OCI-LY7 (cell line): ENCODE measurements at regions not wholly inside any gene's neighbourhood (a gene's known extent, or its start where the extent isn't known, plus 50 kb on each side); places are given as distances from the start of the nearest gene placed in this dataset.

Source experiments
- BruUV-seq: library from RNA; stranded (reverse); fragments of 400-500 nt; replicated peaks from 2 replicates; lab custom pipeline; 2021; lab: Mats Ljungman, UMichigan
- CTCF ChIA-PET: fragments of 300-600 bp; sonication (Branson Sonifier 250); formaldehyde crosslinking; loops from one replicate; lab custom pipeline; 2022; ENCODE audit warnings: antibody characterized with exemption; ENCODE audit not compliant: unreplicated experiment; lab: Charles Lee
- POLR2A ChIA-PET: fragments of 300-600 bp; sonication (Branson Sonifier 250); formaldehyde crosslinking; loops from one replicate; lab custom pipeline; 2022; ENCODE audit warnings: antibody characterized with exemption; lab: Charles Lee
- DNase-seq: peaks from one replicate; pipeline ENCODE4 v3.0.0-alpha.2; 2015; ENCODE audit warnings: low spot score
- H2AFZ ChIP-seq: fragments of 200-600 bp; sonication (generic), shearing (Covaris generic); 2 replicates; pipeline ENCODE4 v1.6.1; 2014; ENCODE audit warnings: mild to moderate bottlenecking, antibody characterized with exemption, low read length, moderate library complexity
- H3K27ac ChIP-seq: fragments of 200-600 bp; sonication (generic); 2 replicates; pipeline ENCODE4 v1.5.1; 2014; ENCODE audit warnings: mixed run types, low read depth, mild to moderate bottlenecking, moderate library complexity, low read length, inconsistent platforms; ENCODE audit not compliant: poor library complexity, severe bottlenecking
- H3K36me3 ChIP-seq: fragments of 200-600 bp; sonication (generic); 2 replicates; pipeline ENCODE4 v1.6.1; 2014; ENCODE audit warnings: mild to moderate bottlenecking, antibody characterized with exemption, low read length, moderate library complexity, mixed read lengths; ENCODE audit not compliant: insufficient read depth
- H3K4me1 ChIP-seq: fragments of 200-600 bp; sonication (generic); 2 replicates; pipeline ENCODE4 v1.5.1; 2014; ENCODE audit warnings: mild to moderate bottlenecking, low read length; ENCODE audit not compliant: insufficient read depth, poor library complexity, severe bottlenecking
- H3K4me2 ChIP-seq: fragments of 200-600 bp; sonication (generic); 2 replicates; pipeline ENCODE4 v1.6.1; 2014; ENCODE audit warnings: mild to moderate bottlenecking, low read length
- H3K4me3 ChIP-seq: fragments of 200-600 bp; sonication (generic); 2 replicates; pipeline ENCODE4 v1.5.1; 2014; ENCODE audit warnings: mild to moderate bottlenecking, low read depth, low read length; ENCODE audit not compliant: poor library complexity, severe bottlenecking
- H3K79me2 ChIP-seq: fragments of 200-600 bp; sonication (generic); 2 replicates; pipeline ENCODE4 v1.6.1; 2016; ENCODE audit warnings: low read depth, mild to moderate bottlenecking, low read length, moderate library complexity, mixed read lengths; ENCODE audit not compliant: insufficient read depth
- H3K9me2 ChIP-seq: fragments of 200-600 bp; sonication (generic); 2 replicates; pipeline ENCODE4 v1.6.1; 2016; ENCODE audit warnings: mild to moderate bottlenecking, low read length, mixed read lengths; ENCODE audit not compliant: insufficient read depth
- H3K9me3 ChIP-seq: fragments of 200-600 bp; sonication (generic); 2 replicates; pipeline ENCODE4 v1.6.1; 2014; ENCODE audit warnings: mild to moderate bottlenecking, mixed run types, low read length, mixed read lengths
- H4K20me1 ChIP-seq: fragments of 200-600 bp; sonication (generic); 2 replicates; pipeline ENCODE4 v1.6.1; 2014; ENCODE audit warnings: mild to moderate bottlenecking, antibody characterized with exemption, low read length, moderate library complexity, mixed read lengths; ENCODE audit not compliant: insufficient read depth
- CTCF ChIP-seq: fragments of 200-600 bp; sonication (generic); conservative IDR thresholded peaks from 2 replicates; pipeline ENCODE4 v1.5.1; 2014; ENCODE audit warnings: mild to moderate bottlenecking, antibody characterized with exemption, low read length, moderate library complexity, mixed read lengths
- EZH2phosphoT487 ChIP-seq: fragments of 200-600 bp; sonication (generic); IDR thresholded peaks from 2 replicates; pipeline ENCODE4 v1.6.1; 2018; ENCODE audit warnings: low read depth, borderline replicate concordance, mild to moderate bottlenecking, mixed run types, antibody characterized with exemption, low read length, moderate library complexity, mixed read lengths
- intact Hi-C: fragments of 100-400 bp; cut with micrococcal nuclease; formaldehyde crosslinking; loops from one replicate; pipeline ENCODE4 v1.10.0; 2022; ENCODE audit not compliant: unreplicated experiment

- no peaks in the 10 kb centered on the region for H3K4me1 ChIP-seq
- ChIA-PET CTCF (no interaction called here), POLR2A (no interaction called here)
- H3K36me3 ChIP-seq: no peaks in the 10 kb centered on the region
- DNase-seq: no peak
- no peak overlapping the region for H3K4me2 ChIP-seq
- TF ChIP-seq CTCF (no peak), EZH2phosphoT487 (no peak)
- H3K79me2 ChIP-seq: no peaks in the 10 kb centered on the region
- H3K9me2 ChIP-seq: no peaks in the 10 kb centered on the region
- no peak overlapping the region for H3K27ac ChIP-seq
- H3K9me3 ChIP-seq: no peaks in the 10 kb centered on the region
- intact Hi-C loops: no loop called here
- H2AFZ ChIP-seq: no peak overlapping the region
- H4K20me1 ChIP-seq: no peaks in the 10 kb centered on the region
- no TSS peak for BruUV-seq
- H3K4me3 ChIP-seq: no peak overlapping the region
Measured at GRCh38 chr12:30578426-30578825, 117.2 kb downstream of the IPO8 start.

- POLR2A ChIA-PET: no interaction called here
- Histone ChIP-seq H3K4me1 (no peaks in the 10 kb centered on the region), H3K36me3 (no peaks in the 10 kb centered on the region), H3K4me2 (no peak overlapping the region), H3K27ac (no peak overlapping the region), H3K4me3 (no peak overlapping the region), H2AFZ (no peak overlapping the region), H4K20me1 (no peaks in the 10 kb centered on the region), H3K9me3 (no peaks in the 10 kb centered on the region), H3K79me2 (no peaks in the 10 kb centered on the region), H3K9me2 (no peaks in the 10 kb centered on the region)
- CTCF ChIA-PET: no interaction called here
- no TSS peak for BruUV-seq
- intact Hi-C loops: no loop called here
- TF ChIP-seq EZH2phosphoT487: no peak
- no peak for TF ChIP-seq CTCF
- no peak for DNase-seq
Measured at GRCh38 chr12:30573145-30573544, 122.5 kb downstream of the IPO8 start.

GRCh38 chr12:30570211-30570890, 125.3 kb downstream of the IPO8 start:
- Histone ChIP-seq H3K4me1 (no peaks in the 10 kb centered on the region), H3K9me2 (no peaks in the 10 kb centered on the region), H3K36me3 (no peaks in the 10 kb centered on the region), H2AFZ (no peak overlapping the region), H3K4me3 (no peak overlapping the region), H3K79me2 (no peaks in the 10 kb centered on the region), H4K20me1 (no peaks in the 10 kb centered on the region), H3K27ac (no peak overlapping the region), H3K4me2 (no peak overlapping the region), H3K9me3 (no peaks in the 10 kb centered on the region)
- ChIA-PET POLR2A (no interaction called here), CTCF (no interaction called here)
- no peak for DNase-seq
- TF ChIP-seq EZH2phosphoT487: no peak
- no peak for TF ChIP-seq CTCF
- no TSS peak for BruUV-seq
- intact Hi-C loops: no loop called here
